Activated CD8-positive, alpha-beta T cell treated with anti-CD3 and anti-CD28 coated beads, Interleukin-2, amount 10 ng/mL, durations not matched to agents 7 days and 5 days (primary cell): ENCODE measurements at regions not wholly inside any gene's neighbourhood (a gene's known extent, or its start where the extent isn't known, plus 50 kb on each side); places are given as distances from the start of the nearest gene placed in this dataset.

Experiments used
- ATAC-seq: fragments of 150-1000 bp; cut with Tn5 transposase; one replicate; pipeline ENCODE4 v1.10.0; 2021; ENCODE audit warnings: moderate library complexity
- CTCF ChIA-PET: fragments of 350-600 bp; sonication (Branson Sonifier 250); formaldehyde crosslinking; loops from one replicate; lab custom pipeline; 2021; ENCODE audit warnings: antibody characterized with exemption; lab: Charles Lee
- POLR2A ChIA-PET: fragments of 350-600 bp; sonication (Branson Sonifier 250); formaldehyde crosslinking; loops from one replicate; lab custom pipeline; 2021; ENCODE audit warnings: antibody characterized with exemption; lab: Charles Lee
- DNase-seq: peaks from one replicate; pipeline ENCODE4 v3.0.0-alpha.2; 2020
- H3K27ac Mint-ChIP-seq: one replicate; pipeline ENCODE4 v1.8.0; 2021; ENCODE audit warnings: mild to moderate bottlenecking, mixed read lengths
- H3K27me3 Mint-ChIP-seq: one replicate; pipeline ENCODE4 v1.8.0; 2021; ENCODE audit warnings: low read depth, mixed read lengths
- H3K36me3 Mint-ChIP-seq: one replicate; pipeline ENCODE4 v1.8.0; 2021; ENCODE audit warnings: low read depth, mixed read lengths
- H3K4me1 Mint-ChIP-seq: one replicate; pipeline ENCODE4 v1.8.0; 2021; ENCODE audit warnings: low read depth, mixed read lengths
- H3K4me3 Mint-ChIP-seq: one replicate; pipeline ENCODE4 v1.8.0; 2021; ENCODE audit warnings: mild to moderate bottlenecking, mixed read lengths
- H3K9me3 Mint-ChIP-seq: one replicate; pipeline ENCODE4 v1.8.0; 2022; ENCODE audit warnings: mixed read lengths; ENCODE audit not compliant: insufficient read depth

GRCh38 chr2:203813684-203814083, 53.9 kb upstream of the CTLA4 start:
- H3K27ac Mint-ChIP-seq = no peak overlapping the region
- H3K27me3 Mint-ChIP-seq = peaks cover 7% of the 10 kb centered on the region
- ATAC-seq (no peak), DNase-seq (no peak)
- peaks cover 59% of the 10 kb centered on the region for H3K4me1 Mint-ChIP-seq
- no peaks in the 10 kb centered on the region for H3K36me3 Mint-ChIP-seq
- no peak overlapping the region for H3K4me3 Mint-ChIP-seq
- ChIA-PET POLR2A (interaction anchor here (0.7 to 3.4 kb wide), 5 partner anchors 54 to 329 kb away, joined by 3 to 12 read pairs (median 3); partner anchors contain the start of gene CTLA4), CTCF (interaction anchor here (0.7 to 8.1 kb wide), 22 partner anchors 8 to 574 kb away, joined by 3 to 132 read pairs (median 10); partner anchors contain the start of genes CD28, CTLA4 and CYP20A1)
- H3K9me3 Mint-ChIP-seq = no peaks in the 10 kb centered on the region

GRCh38 chr2:203814661-203815540, 52.7 kb upstream of the CTLA4 start:
- ChIA-PET CTCF (interaction anchor here (0.6 to 8.1 kb wide), 88 partner anchors 9 to 1225 kb away, joined by 3 to 132 read pairs (median 4); partner anchors contain the start of genes CD28 and CTLA4), POLR2A (interaction anchor here (0.6 to 3.4 kb wide), 9 partner anchors 35 to 576 kb away, joined by 3 to 12 read pairs (median 3); partner anchors contain the start of genes CTLA4, CYP20A1 and ICOS)
- peak overlapping the region; percentile 34 for H3K4me3 Mint-ChIP-seq
- H3K9me3 Mint-ChIP-seq = no peaks in the 10 kb centered on the region
- peaks cover 49% of the 10 kb centered on the region for H3K4me1 Mint-ChIP-seq
- peaks cover 7% of the 10 kb centered on the region for H3K27me3 Mint-ChIP-seq
- no peaks in the 10 kb centered on the region for H3K36me3 Mint-ChIP-seq
- H3K27ac Mint-ChIP-seq = no peak overlapping the region
- DNase-seq = peak; percentile 68
- ATAC-seq = peak; percentile 72

GRCh38 chr2:203815541-203815898, 52.1 kb upstream of the CTLA4 start:
- no peak overlapping the region for H3K4me3 Mint-ChIP-seq
- H3K4me1 Mint-ChIP-seq = peaks cover 44% of the 10 kb centered on the region
- ChIA-PET CTCF (interaction anchor here (0.7 to 8.1 kb wide), 78 partner anchors 8 to 1226 kb away, joined by 3 to 132 read pairs (median 5); partner anchors contain the start of genes CD28 and CTLA4), POLR2A (interaction anchor here (1.0 to 2.6 kb wide), 5 partner anchors 85 to 576 kb away, joined by 3 to 12 read pairs (median 3); partner anchors contain the start of gene CYP20A1)
- no peaks in the 10 kb centered on the region for H3K9me3 Mint-ChIP-seq
- ATAC-seq (no peak), DNase-seq (no peak)
- H3K36me3 Mint-ChIP-seq = no peaks in the 10 kb centered on the region
- H3K27ac Mint-ChIP-seq = no peak overlapping the region
- peaks cover 7% of the 10 kb centered on the region for H3K27me3 Mint-ChIP-seq

GRCh38 chr2:203817147-203817546, 50.4 kb upstream of the CTLA4 start:
- DNase-seq (no peak), ATAC-seq (no peak)
- ChIA-PET CTCF (interaction anchor here (1.0 to 8.1 kb wide), 12 partner anchors 13 to 578 kb away, joined by 3 to 132 read pairs (median 6); partner anchors contain the start of genes CD28, CTLA4 and CYP20A1), POLR2A (interaction anchor here (0.9 kb wide), 2 partner anchors 32 to 332 kb away, joined by 3 to 5 read pairs; no protein-coding TSS in a partner anchor)
- Mint-ChIP-seq H3K27me3 (peaks cover 7% of the 10 kb centered on the region), H3K4me1 (peaks cover 35% of the 10 kb centered on the region), H3K4me3 (no peak overlapping the region), H3K27ac (no peak overlapping the region), H3K9me3 (no peaks in the 10 kb centered on the region), H3K36me3 (no peaks in the 10 kb centered on the region)
